ENCODE measurements at regions not wholly inside any gene's neighbourhood (a gene's known extent, or its start where the extent isn't known, plus 50 kb on each side); places are given as distances from the start of the nearest gene placed in this dataset.
A peak's percentile ranks its signal among the peaks of the same experiment; 100 is the strongest.

DNA sequence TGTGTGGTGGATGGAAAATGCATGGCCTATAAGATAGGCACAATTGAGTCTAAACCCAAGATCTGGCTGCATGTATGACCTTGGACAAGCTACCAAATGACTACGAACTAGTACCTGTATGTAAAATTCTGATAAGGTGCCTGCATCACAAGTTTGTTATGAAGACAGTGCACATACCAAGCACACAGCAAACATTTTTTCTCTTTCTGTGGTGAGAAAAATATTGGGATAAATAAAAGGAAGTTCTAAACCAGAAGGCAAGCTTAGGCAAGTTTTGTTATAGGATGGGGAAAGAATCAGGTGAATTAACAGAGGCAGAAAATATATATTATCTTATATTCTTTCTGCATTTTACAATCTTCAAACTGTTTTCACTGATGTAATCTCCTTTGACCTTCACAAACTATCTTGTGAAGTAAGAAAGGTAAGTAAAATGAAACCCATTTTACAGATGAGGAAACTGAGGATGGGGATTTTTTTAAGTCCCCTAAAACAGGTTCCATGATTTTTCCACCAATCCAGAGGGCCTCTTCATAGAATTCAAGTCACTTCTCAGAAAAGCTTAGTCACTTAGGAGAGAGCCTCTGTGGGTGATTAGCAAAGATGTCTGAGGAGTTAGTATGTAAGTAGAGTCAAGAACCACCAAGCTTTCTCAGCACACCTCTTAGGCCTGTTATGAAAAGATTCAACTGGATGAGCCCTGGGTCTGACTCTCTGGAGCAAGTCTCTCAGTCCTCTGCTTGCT is 132.0 kb upstream of the RAP1B start:
- no peak for DNase-seq (ENCODE audit: low spot score)
- in situ Hi-C loops (cut with MboI; ENCODE audit: low sequenced_read_pairs, unreplicated experiment) = no loop called here

GRCh38 chr12:68479261-68479895 is 131.3 kb upstream of the RAP1B start:
- TF ChIP-seq CTCF (IDR thresholded peaks at IDR 0.05; ENCODE audit: borderline replicate concordance, control extremely low read depth, extremely low read depth, insufficient read depth, missing control alignments) = no peak
- in situ Hi-C loops (cut with MboI; ENCODE audit: low sequenced_read_pairs, unreplicated experiment) = no loop called here
- no peak for DNase-seq (ENCODE audit: low spot score)

More for the DNA sequence above, 132.0 kb upstream of the RAP1B start:
- no peak for TF ChIP-seq CTCF (IDR thresholded peaks at IDR 0.05; ENCODE audit: borderline replicate concordance, control extremely low read depth, extremely low read depth, insufficient read depth, missing control alignments)

- in situ Hi-C loops (cut with MboI; ENCODE audit: low sequenced_read_pairs, unreplicated experiment) = no loop called here
- DNase-seq (ENCODE audit: low spot score) = no peak
- TF ChIP-seq CTCF (IDR thresholded peaks at IDR 0.05; ENCODE audit: borderline replicate concordance, control extremely low read depth, extremely low read depth, insufficient read depth, missing control alignments) = no peak
Measured at GRCh38 chr12:68479896-68480291, 130.8 kb upstream of the RAP1B start.

DNA sequence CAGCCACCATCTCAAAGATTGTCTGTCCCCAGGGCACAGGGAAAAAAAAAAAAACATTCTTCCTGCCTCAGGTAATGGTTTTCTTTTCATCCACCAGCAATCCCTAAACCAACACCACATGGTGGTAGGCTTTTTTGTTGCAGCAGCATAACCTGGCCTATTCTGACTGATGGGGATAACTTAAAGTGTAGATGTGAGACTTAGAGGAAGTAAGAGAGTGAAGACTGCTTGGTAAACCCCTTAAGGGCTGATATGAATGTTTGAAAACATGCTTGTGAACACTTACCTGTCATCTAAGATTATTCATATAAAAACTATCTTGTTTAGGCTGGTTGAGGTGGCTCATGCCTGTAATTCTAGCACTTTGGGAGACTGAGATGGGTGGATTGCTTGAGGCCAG is 130.2 kb upstream of the RAP1B start:
- no peak for DNase-seq (ENCODE audit: low spot score)
- in situ Hi-C loops (cut with MboI; ENCODE audit: low sequenced_read_pairs, unreplicated experiment) = no loop called here
- TF ChIP-seq CTCF (IDR thresholded peaks at IDR 0.05; ENCODE audit: borderline replicate concordance, control extremely low read depth, extremely low read depth, insufficient read depth, missing control alignments) = no peak

DNA sequence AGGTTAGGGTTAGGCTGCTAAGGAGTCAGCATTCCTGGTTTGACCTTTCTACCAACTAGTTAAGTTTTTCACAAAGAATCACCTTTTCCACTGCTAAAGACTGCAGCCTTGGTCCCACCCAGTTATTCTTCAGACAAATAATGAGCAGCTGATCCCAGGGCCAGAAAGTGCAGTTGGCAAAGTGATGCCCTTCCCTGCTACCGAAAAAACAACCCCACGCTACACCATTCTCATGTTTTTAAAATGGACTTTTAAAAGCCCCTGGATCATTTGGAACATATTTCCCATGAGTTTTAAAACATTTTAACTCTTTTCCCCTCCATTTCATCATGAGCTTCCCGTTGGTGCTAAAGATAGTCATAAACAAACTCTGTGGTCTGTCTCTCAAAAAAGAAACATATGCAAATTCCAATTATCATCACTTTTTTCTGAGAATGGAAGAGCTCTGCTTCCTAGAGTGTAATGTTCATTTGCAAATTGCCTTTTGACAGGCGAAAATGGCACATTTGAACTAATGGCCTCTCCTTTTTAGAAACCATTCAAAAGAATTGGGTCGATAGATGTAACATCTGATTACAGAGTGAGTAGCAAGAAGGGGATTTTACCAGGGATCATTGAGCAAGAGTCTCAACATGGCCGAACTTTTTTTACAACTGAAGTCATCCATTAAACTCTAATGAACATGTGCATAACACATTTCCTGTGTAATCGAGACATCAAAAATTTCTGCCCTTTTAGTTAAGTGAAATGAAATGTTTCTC is 129.3 kb upstream of the RAP1B start:
- in situ Hi-C loops (cut with MboI; ENCODE audit: low sequenced_read_pairs, unreplicated experiment) = no loop called here

More for the DNA sequence above, 129.3 kb upstream of the RAP1B start:
- TF ChIP-seq CTCF (IDR thresholded peaks at IDR 0.05; ENCODE audit: borderline replicate concordance, control extremely low read depth, extremely low read depth, insufficient read depth, missing control alignments) = no peak
- DNase-seq (ENCODE audit: low spot score) = peak; percentile 33

Data from GM13976 (cell line).